Neuronal stem cell (in vitro differentiated cells): ENCODE measurements at regions not wholly inside any gene's neighbourhood (a gene's known extent, or its start where the extent isn't known, plus 50 kb on each side); places are given as distances from the start of the nearest gene placed in this dataset.
A peak's percentile ranks its signal among the peaks of the same experiment; 100 is the strongest.
"Not testable (repeated sequence)": the region's sequence is repeated elsewhere in the genome, so short reads cannot be mapped to it uniquely, and the experiment has no call there.

ENCODE experiments used
- DNase-seq: peaks from one replicate; pipeline ENCODE4 v3.0.0-alpha.2; 2013; ENCODE audit warnings: low spot score
- H2AFZ ChIP-seq: one replicate; pipeline ENCODE4 v1.6.1; 2013; ENCODE audit warnings: mild to moderate bottlenecking, low read length, inconsistent platforms
- H2AK5ac ChIP-seq: 2 replicates; pipeline ENCODE4 v1.6.1; 2013; ENCODE audit warnings: low read depth, mild to moderate bottlenecking, inconsistent platforms, low read length, moderate library complexity, mixed read lengths
- H2BK120ac ChIP-seq: 2 replicates; pipeline ENCODE4 v1.6.1; 2013; ENCODE audit warnings: low read depth, mild to moderate bottlenecking, inconsistent platforms, low read length, moderate library complexity, mixed read lengths
- H2BK12ac ChIP-seq: one replicate; pipeline ENCODE4 v1.6.1; 2013; ENCODE audit warnings: low read length, inconsistent platforms
- H2BK15ac ChIP-seq: 2 replicates; pipeline ENCODE4 v1.6.1; 2013; ENCODE audit warnings: mild to moderate bottlenecking, low read length, inconsistent platforms, mixed read lengths
- H2BK5ac ChIP-seq: one replicate; pipeline ENCODE4 v1.6.1; 2013; ENCODE audit warnings: inconsistent platforms, mild to moderate bottlenecking, low read length, moderate library complexity
- H3K14ac ChIP-seq: one replicate; pipeline ENCODE4 v1.6.1; 2013; ENCODE audit warnings: low read length, inconsistent platforms
- H3K18ac ChIP-seq: 2 replicates; pipeline ENCODE4 v1.6.1; 2013; ENCODE audit warnings: low read length, inconsistent platforms
- H3K23ac ChIP-seq: 2 replicates; pipeline ENCODE4 v1.6.1; 2013; ENCODE audit warnings: low read depth, mild to moderate bottlenecking, mixed read lengths, low read length, inconsistent platforms; ENCODE audit not compliant: poor library complexity
- H3K27ac ChIP-seq: replicated peaks from 3 replicates; pipeline ENCODE4 v1.5.1; 2013; ENCODE audit warnings: low read length, inconsistent platforms
- H3K27me3 ChIP-seq, 3 experiments: 2 replicates each; pipeline ENCODE4 v1.6.1; 2013; ENCODE audit warnings: low read length in 3 of 3, mild to moderate bottlenecking in 2 of 3, inconsistent platforms in 1 of 3, low read depth in 1 of 3, mixed read lengths in 1 of 3, moderate library complexity in 1 of 3; ENCODE audit not compliant: control insufficient read depth in 3 of 3, insufficient read depth in 3 of 3
- H3K36me3 ChIP-seq, 2 donors: replicated peaks in 1 of 2; 2 replicates each; pipeline ENCODE4 v1.6.1; 2013; ENCODE audit warnings: low read length in 2 of 2; ENCODE audit not compliant: control insufficient read depth in 2 of 2, insufficient read depth in 2 of 2
- H3K4ac ChIP-seq: 2 replicates; pipeline ENCODE4 v1.6.1; 2013; ENCODE audit warnings: inconsistent platforms, mild to moderate bottlenecking, low read length, moderate library complexity
- H3K4me1 ChIP-seq, 2 donors: 1 replicate in 1 of 2; 2 replicates in 1 of 2; pipeline ENCODE4 v1.6.1; 2013; ENCODE audit warnings: low read length in 2 of 2, low read depth in 1 of 2; ENCODE audit not compliant: control insufficient read depth in 2 of 2, insufficient read depth in 1 of 2
- H3K4me2 ChIP-seq: one replicate; pipeline ENCODE4 v1.6.1; 2013; ENCODE audit warnings: mild to moderate bottlenecking, low read length, inconsistent platforms; ENCODE audit not compliant: insufficient read depth, poor library complexity, severe bottlenecking
- H3K4me3 ChIP-seq, 2 donors: 2 replicates each; pipeline ENCODE4 v1.5.1; 2013; ENCODE audit warnings: low read length in 2 of 2, mild to moderate bottlenecking in 2 of 2, inconsistent platforms in 1 of 2, moderate library complexity in 1 of 2
- H3K79me1 ChIP-seq: one replicate; pipeline ENCODE4 v1.6.1; 2013; ENCODE audit warnings: low read depth, mild to moderate bottlenecking, inconsistent platforms, low read length, moderate library complexity
- H3K9ac ChIP-seq: one replicate; pipeline ENCODE4 v1.6.1; 2013; ENCODE audit warnings: mild to moderate bottlenecking, low read depth, low read length, inconsistent platforms; ENCODE audit not compliant: poor library complexity
- H3K9me3 ChIP-seq, 2 donors: replicated peaks in 1 of 2; 2 replicates each; pipeline versions ENCODE3 to v1.6.1; 2013; ENCODE audit warnings: low read length in 2 of 2, mild to moderate bottlenecking in 2 of 2, inconsistent platforms in 1 of 2, low read depth in 1 of 2, mixed read lengths in 1 of 2, moderate library complexity in 1 of 2; ENCODE audit not compliant: control insufficient read depth in 2 of 2, insufficient read depth in 1 of 2
- H4K8ac ChIP-seq: one replicate; pipeline ENCODE4 v1.6.1; 2013; ENCODE audit warnings: low read depth, mild to moderate bottlenecking, inconsistent platforms, low read length, moderate library complexity
- H4K91ac ChIP-seq: one replicate; pipeline ENCODE4 v1.6.1; 2013; ENCODE audit warnings: low read length, low read depth, mild to moderate bottlenecking, inconsistent platforms; ENCODE audit not compliant: poor library complexity
- WGBS, 2 donors: extraction: QIAGEN DNeasy Blood & Tissue Kit; methylation state at CpG; one replicate each; pipeline ENCODE4 v1.1.7; 2013; ENCODE audit warnings: missing lambda C conversion rate in 2 of 2, mixed read lengths in 1 of 2; ENCODE audit not compliant: insufficient read length in 2 of 2, insufficient replicate concordance in 1 of 2; ENCODE audit errors: extremely low coverage in 2 of 2; 5-methylcytosine and 5-hydroxymethylcytosine counted together

GRCh38 chr5:74516211-74516636 is 124.3 kb downstream of the ENC1 start:
- Histone ChIP-seq H3K36me3 (no peaks in the 10 kb centered on the region), H2BK12ac (no peak overlapping the region), H3K27ac (peak overlapping the region; percentile 62), H2BK15ac (no peak overlapping the region), H4K91ac (no peak overlapping the region), H2AFZ (no peak overlapping the region), H3K79me1 (no peaks in the 10 kb centered on the region), H3K4me2 (no peak overlapping the region), H3K23ac (no peak overlapping the region), H3K4me1 (peaks cover 0 to 20% of the 10 kb centered on the region in 2 donors), H4K8ac (no peak overlapping the region), H3K4me3 (no peak overlapping the region), H3K9ac (no peak overlapping the region), H2BK5ac (no peak overlapping the region), H3K4ac (no peak overlapping the region), H3K27me3 (no peaks in the 10 kb centered on the region), H3K18ac (no peak overlapping the region), H2BK120ac (no peak overlapping the region), H3K9me3 (no peaks in the 10 kb centered on the region), H3K14ac (no peak overlapping the region), H2AK5ac (no peak overlapping the region)
- no peak for DNase-seq
- WGBS, 2 donors, result no CpG with 5 or more reads among the region's 2 CpGs

DNA sequence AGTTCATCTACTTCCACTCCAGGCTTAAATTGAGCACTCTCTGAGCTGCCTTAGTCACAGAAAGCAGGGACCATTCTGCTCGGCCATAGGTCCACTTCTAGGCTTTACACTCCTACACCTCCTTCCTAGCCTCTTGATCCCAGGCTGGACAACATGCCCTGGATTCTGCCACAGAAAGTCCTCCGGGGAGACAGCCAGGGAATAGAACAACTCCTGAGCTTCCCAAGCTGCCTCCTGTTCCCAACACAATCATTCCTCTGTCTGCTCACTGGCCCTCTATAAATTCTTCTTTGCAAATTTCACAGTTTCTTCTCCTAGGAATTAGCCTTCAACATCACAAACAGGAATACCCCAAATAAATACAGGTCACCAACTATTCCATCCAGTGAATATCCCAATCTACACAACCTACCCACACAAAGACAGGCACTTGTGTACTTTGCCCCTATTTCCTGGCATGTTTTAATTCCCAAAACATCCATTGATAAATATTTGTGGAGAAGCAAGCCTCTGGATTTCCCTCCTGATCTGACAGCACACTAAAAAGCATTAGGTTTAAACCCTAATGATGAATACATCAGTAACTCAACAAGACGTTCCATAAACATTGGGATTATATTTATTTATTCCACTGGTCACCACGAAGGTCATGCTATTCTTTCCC is 125.5 kb downstream of the ENC1 start:
- no peak for DNase-seq
- no peak overlapping the region for H4K8ac ChIP-seq

DNA sequence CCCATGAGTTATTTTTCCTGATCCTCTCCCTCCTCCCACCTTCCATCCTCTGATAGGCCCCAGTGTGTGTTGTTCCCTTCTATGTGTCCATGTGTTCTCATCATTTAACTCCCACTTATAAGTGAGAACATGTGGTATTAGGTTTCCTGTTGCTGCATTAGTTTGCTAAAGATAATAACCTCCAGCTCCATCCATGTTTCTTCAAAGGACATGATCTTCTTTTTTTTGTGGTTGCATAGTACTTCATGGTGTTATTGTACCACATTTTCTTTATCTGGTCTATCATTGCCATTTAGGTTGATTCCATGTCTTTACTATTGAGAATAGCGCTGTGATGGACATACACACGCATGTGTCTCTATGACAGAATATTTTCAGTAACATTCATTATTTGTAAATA is 128.8 kb downstream of the ENC1 start:
- not testable (repeated sequence) for H3K79me1 ChIP-seq, H2BK120ac ChIP-seq, H2BK12ac ChIP-seq, H3K27ac ChIP-seq, H2BK5ac ChIP-seq, DNase-seq, H4K8ac ChIP-seq, H3K9me3 ChIP-seq, H3K4me3 ChIP-seq, H2BK15ac ChIP-seq, H4K91ac ChIP-seq, H3K36me3 ChIP-seq, H3K9ac ChIP-seq, H3K23ac ChIP-seq, H2AFZ ChIP-seq, H2AK5ac ChIP-seq, H3K14ac ChIP-seq, H3K4ac ChIP-seq, H3K18ac ChIP-seq, H3K4me2 ChIP-seq, H3K27me3 ChIP-seq
- WGBS, 2 donors, result no CpG with 5 or more reads among the region's 2 CpGs
- peaks cover 0 to 18% of the 10 kb centered on the region in 2 donors for H3K4me1 ChIP-seq

More for the DNA sequence above, 125.5 kb downstream of the ENC1 start:
- Histone ChIP-seq H3K27me3 (no peaks in the 10 kb centered on the region), H4K91ac (peak overlapping the region; percentile 38), H3K14ac (no peak overlapping the region), H3K18ac (no peak overlapping the region), H2AK5ac (no peak overlapping the region), H2BK120ac (no peak overlapping the region), H3K27ac (no peak overlapping the region), H3K23ac (no peak overlapping the region), H2BK12ac (no peak overlapping the region), H3K9me3 (no peaks in the 10 kb centered on the region), H3K36me3 (no peaks in the 10 kb centered on the region), H2BK5ac (no peak overlapping the region), H3K4me2 (no peak overlapping the region), H3K4ac (no peak overlapping the region), H2BK15ac (no peak overlapping the region), H3K9ac (no peak overlapping the region), H2AFZ (no peak overlapping the region), H3K4me1 (peaks cover 0 to 20% of the 10 kb centered on the region in 2 donors), H3K4me3 (no peak overlapping the region), H3K79me1 (no peaks in the 10 kb centered on the region)
- no CpG with 5 or more reads among the region's 4 CpGs for WGBS, 2 donors

- Histone ChIP-seq H3K18ac (no peak overlapping the region), H3K27ac (no peak overlapping the region), H3K9me3 (no peaks in the 10 kb centered on the region), H2BK5ac (no peak overlapping the region), H3K4me1 (peaks cover 0 to 10% of the 10 kb centered on the region in 2 donors), H2AFZ (no peak overlapping the region), H3K4ac (no peak overlapping the region), H4K8ac (no peak overlapping the region), H3K23ac (no peak overlapping the region), H3K79me1 (no peaks in the 10 kb centered on the region), H3K9ac (no peak overlapping the region), H3K4me2 (no peak overlapping the region), H3K14ac (no peak overlapping the region), H2BK12ac (no peak overlapping the region), H3K4me3 (no peak overlapping the region), H4K91ac (no peak overlapping the region), H3K27me3 (no peaks in the 10 kb centered on the region), H2BK15ac (no peak overlapping the region), H2AK5ac (no peak overlapping the region), H3K36me3 (no peaks in the 10 kb centered on the region), H2BK120ac (no peak overlapping the region)
- DNase-seq, result no peak
- WGBS, 2 donors, result no CpG with 5 or more reads among the region's 1 CpG
Observed at GRCh38 chr5:74510476-74511075, 130.0 kb downstream of the ENC1 start.
